Lower leg skin (tissue), 4 donors: ENCODE measurements at regions not wholly inside any gene's neighbourhood (a gene's known extent, or its start where the extent isn't known, plus 50 kb on each side); places are given as distances from the start of the nearest gene placed in this dataset.

Experiments
- DNase-seq, 2 donors: peaks; one replicate each; pipeline ENCODE4 v3.0.0-alpha.2; 2019; ENCODE audit warnings: low spot score in 2 of 2
- H3K4me3 ChIP-seq: fragments of 200-600 bp; sonication (generic); 2 replicates; pipeline ENCODE4 v1.5.1; 2017; ENCODE audit warnings: mild to moderate bottlenecking, low read depth; ENCODE audit not compliant: poor library complexity, severe bottlenecking
- POLR2A ChIP-seq, 2 donors: fragments of 450-650 bp; IDR thresholded peaks; one replicate each; pipeline ENCODE4 v1.6.1; 2016 to 2017; ENCODE audit warnings: antibody characterized with exemption in 2 of 2, mild to moderate bottlenecking in 1 of 2, moderate library complexity in 1 of 2
- WGBS, 2 donors: methylation state at CpG; one replicate each; pipeline ENCODE4 v1.1.5; 2018; 5-methylcytosine and 5-hydroxymethylcytosine counted together
- intact Hi-C: fragments of 100-400 bp; cut with DNase I; formaldehyde crosslinking; loops from one replicate; pipeline ENCODE4 v1.15.0; 2023; ENCODE audit warnings: low total_unique reads
- TF ChIP-seq, protein P1 (sequence below), 3 donors: fragments of 450-650 bp; IDR thresholded peaks; one replicate each; pipeline ENCODE4 v1.5.1; 2016; ENCODE audit warnings: antibody characterized with exemption in 3 of 3, mild to moderate bottlenecking in 3 of 3, moderate library complexity in 2 of 3

DNA sequence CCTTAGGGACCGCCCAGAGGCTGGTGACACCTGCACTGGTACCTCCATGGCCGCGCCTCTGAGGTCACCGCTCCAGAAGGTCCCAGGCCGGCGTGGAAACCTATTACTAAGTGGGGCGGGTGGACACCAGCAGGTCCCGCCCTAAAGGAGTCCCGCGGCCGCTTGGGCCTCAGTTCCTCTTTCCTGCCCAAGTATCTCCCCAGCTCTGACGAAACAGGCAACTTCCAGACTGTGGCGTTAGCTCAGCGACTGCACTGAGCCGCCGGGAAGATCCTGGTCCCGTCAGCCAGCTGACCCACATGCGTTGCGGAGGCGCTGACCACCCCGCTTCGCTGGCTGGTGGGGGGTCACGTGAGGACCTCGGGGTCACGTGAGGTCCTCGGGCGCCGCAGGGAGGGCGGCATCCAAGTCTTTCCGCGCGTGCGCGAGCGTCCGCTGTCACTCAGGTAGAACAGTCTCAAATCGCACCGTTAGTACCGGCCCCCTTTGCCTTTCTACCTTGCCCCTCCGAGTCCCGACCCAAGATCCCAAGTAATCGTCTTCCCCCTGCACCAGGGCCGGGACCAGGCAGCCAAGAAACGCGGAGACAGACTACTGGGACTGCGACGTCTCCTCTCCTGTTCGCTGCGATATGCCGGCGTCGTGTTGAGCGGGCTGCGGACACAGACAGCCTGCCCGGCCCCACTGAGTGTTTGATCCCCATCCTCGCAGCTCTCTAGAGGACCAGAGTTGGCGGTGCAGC, 53.7 kb upstream of the KDM4C start:
- TF ChIP-seq, protein P1, sequence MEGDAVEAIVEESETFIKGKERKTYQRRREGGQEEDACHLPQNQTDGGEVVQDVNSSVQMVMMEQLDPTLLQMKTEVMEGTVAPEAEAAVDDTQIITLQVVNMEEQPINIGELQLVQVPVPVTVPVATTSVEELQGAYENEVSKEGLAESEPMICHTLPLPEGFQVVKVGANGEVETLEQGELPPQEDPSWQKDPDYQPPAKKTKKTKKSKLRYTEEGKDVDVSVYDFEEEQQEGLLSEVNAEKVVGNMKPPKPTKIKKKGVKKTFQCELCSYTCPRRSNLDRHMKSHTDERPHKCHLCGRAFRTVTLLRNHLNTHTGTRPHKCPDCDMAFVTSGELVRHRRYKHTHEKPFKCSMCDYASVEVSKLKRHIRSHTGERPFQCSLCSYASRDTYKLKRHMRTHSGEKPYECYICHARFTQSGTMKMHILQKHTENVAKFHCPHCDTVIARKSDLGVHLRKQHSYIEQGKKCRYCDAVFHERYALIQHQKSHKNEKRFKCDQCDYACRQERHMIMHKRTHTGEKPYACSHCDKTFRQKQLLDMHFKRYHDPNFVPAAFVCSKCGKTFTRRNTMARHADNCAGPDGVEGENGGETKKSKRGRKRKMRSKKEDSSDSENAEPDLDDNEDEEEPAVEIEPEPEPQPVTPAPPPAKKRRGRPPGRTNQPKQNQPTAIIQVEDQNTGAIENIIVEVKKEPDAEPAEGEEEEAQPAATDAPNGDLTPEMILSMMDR (IDR thresholded peaks at IDR 0.05) = no peak
- TF ChIP-seq POLR2A (IDR thresholded peaks at IDR 0.05) = peak in 1 of 2 donors; percentile 27
- DNase-seq = peak; percentile 46 to 96
- intact Hi-C loops = no loop called here
- peak overlapping the region; percentile 20 for H3K4me3 ChIP-seq
- WGBS, 2 donors = 1 to 6% methylated on average over 8 to 50 of the region's 57 CpGs

- WGBS, 2 donors = 85 to 86% methylated on average over 7 of the region's 7 CpGs
- intact Hi-C loops = no loop called here
- H3K4me3 ChIP-seq = no peak overlapping the region
- no peak for DNase-seq
- TF ChIP-seq, protein P1 (IDR thresholded peaks at IDR 0.05) = no peak
- no peak for TF ChIP-seq POLR2A (IDR thresholded peaks at IDR 0.05)
Observed at GRCh38 chr9:6702707-6703106, 55.1 kb upstream of the KDM4C start.

DNA sequence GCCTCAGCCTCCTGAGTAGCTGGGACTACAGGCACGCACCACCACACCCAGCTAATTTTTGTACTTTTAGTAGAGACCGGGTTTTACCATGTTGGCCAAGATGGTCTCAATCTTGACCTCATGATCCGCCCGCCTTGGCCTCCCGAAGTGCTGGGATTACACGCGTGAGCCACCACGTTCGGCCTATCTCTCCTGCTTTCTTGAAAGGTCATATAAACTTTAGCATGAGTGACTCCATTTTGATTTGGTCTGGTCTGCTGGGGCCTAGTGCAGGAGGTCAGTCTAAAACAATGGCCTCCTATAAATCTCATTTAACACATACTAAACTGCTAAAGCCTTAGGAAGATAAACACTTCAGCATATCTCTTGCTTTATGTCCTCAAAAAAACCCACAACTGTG, 50.6 kb upstream of the GLDC start:
- no peak for TF ChIP-seq POLR2A (IDR thresholded peaks at IDR 0.05)
- TF ChIP-seq, protein P1 (IDR thresholded peaks at IDR 0.05) = no peak
- intact Hi-C loops = no loop called here
- no peak overlapping the region for H3K4me3 ChIP-seq
- 91 to 96% methylated on average over 9 of the region's 9 CpGs for WGBS, 2 donors
- DNase-seq = no peak

GRCh38 chr9:6695121-6695814, 49.7 kb upstream of the GLDC start:
- no peak overlapping the region for H3K4me3 ChIP-seq
- 90 to 91% methylated on average over 7 of the region's 7 CpGs for WGBS, 2 donors
- no peak for DNase-seq
- intact Hi-C loops = no loop called here
- no peak for TF ChIP-seq POLR2A (IDR thresholded peaks at IDR 0.05)
- TF ChIP-seq, protein P1 (IDR thresholded peaks at IDR 0.05) = no peak
